Esophagus (tissue), 2 donors: ENCODE measurements at regions not wholly inside any gene's neighbourhood (a gene's known extent, or its start where the extent isn't known, plus 50 kb on each side); places are given as distances from the start of the nearest gene placed in this dataset.
"Not testable (repeated sequence)": the region's sequence is repeated elsewhere in the genome, so short reads cannot be mapped to it uniquely, and the experiment has no call there.

Experiments used
- H3K27ac ChIP-seq, 2 donors: one replicate each; pipeline ENCODE4 v1.5.1; 2013; ENCODE audit warnings: low read depth in 2 of 2, mild to moderate bottlenecking in 2 of 2, inconsistent platforms in 1 of 2, low read length in 1 of 2, moderate library complexity in 1 of 2
- H3K27me3 ChIP-seq, 2 donors: one replicate each; pipeline ENCODE4 v1.6.1; 2013; ENCODE audit warnings: low read length in 2 of 2, control low read depth in 1 of 2, mild to moderate bottlenecking in 1 of 2; ENCODE audit not compliant: insufficient read depth in 2 of 2, control insufficient read depth in 1 of 2
- H3K36me3 ChIP-seq, 2 donors: one replicate each; pipeline ENCODE4 v1.6.1; 2013; ENCODE audit warnings: low read length in 1 of 2; ENCODE audit not compliant: control insufficient read depth in 2 of 2, insufficient read depth in 2 of 2
- H3K4me1 ChIP-seq, 2 donors: one replicate each; pipeline ENCODE4 v1.6.1; 2013; ENCODE audit warnings: low read length in 1 of 2; ENCODE audit not compliant: control insufficient read depth in 2 of 2, insufficient read depth in 2 of 2
- H3K4me3 ChIP-seq, 2 donors: one replicate each; pipeline ENCODE4 v1.5.1; 2013; ENCODE audit warnings: low read length in 2 of 2, mild to moderate bottlenecking in 2 of 2, low read depth in 1 of 2, moderate library complexity in 1 of 2
- H3K9me3 ChIP-seq, 2 donors: one replicate each; pipeline ENCODE4 v1.6.1; 2013; ENCODE audit warnings: mild to moderate bottlenecking in 2 of 2, low read depth in 1 of 2, low read length in 1 of 2, moderate library complexity in 1 of 2; ENCODE audit not compliant: control insufficient read depth in 2 of 2, insufficient read depth in 1 of 2
- WGBS, 2 donors: extraction: QIAGEN DNeasy Blood & Tissue Kit; methylation state at CpG; one replicate each; pipeline ENCODE4 v1.1.7; 2013; 5-methylcytosine and 5-hydroxymethylcytosine counted together
- donor health status: healthy with polysubstance abuse.
- donor health status: Bipolar disorder and iron deficiency.

DNA sequence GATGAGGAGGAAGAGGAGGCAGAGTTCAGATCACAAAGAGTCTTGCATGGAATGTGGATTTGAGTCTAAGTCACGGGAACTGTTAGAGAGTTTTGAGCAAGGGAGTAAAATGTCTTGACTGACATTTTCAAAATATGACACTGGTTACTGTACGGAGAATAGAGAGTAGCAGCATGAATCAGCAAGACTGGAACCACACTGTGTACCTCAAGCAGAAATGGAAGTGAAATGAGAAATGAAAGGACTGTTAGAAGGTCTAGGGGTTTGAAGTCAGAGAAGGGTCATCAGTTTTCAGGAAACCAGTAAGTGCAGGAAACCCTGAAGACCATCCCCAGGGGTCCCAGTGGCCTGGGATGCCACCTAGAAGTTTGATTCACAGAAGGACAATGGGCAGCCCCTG is 236.3 kb downstream of the GALC start:
- Histone ChIP-seq H3K4me3 (no peak overlapping the region), H3K27me3 (no peaks in the 10 kb centered on the region), H3K27ac (no peak overlapping the region), H3K36me3 (no peaks in the 10 kb centered on the region), H3K9me3 (no peaks in the 10 kb centered on the region), H3K4me1 (no peaks in the 10 kb centered on the region)
- 73 to 83% methylated on average over 2 of the region's 2 CpGs for WGBS, 2 donors

DNA sequence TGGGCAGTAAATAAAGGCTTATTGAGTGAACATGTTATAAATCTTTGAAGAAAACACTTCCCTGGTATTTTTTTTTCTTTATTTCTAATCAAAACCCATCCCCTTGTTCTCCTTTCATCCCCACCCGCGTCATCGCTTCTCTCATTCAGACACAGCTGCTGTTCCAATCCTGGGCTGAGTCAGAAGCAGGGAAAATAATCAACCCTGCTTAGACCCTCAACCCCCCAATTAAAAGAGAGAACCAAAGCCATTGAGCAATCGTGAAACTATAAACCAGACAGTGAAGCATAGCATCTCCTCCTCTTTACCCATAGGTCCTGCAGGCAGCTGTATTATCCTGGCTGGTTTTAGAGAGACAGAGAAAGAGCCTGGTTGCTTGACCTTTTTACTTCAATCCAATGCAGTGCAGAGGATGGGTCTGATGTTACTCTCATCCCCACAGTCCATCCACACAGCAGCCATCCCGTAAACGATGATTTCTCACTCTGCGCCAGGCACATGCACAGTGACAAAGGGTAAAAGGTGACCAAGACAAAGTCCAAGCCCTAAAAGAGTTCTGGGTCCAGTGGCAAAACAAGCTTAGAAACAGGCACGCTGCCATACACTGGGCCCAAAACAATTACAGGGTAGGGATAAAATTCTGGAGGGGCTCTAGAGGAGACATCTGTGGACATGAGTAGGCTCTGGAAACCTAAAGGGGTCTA is 238.3 kb downstream of the GALC start:
- no peaks in the 10 kb centered on the region for H3K9me3 ChIP-seq
- H3K4me3 ChIP-seq: no peak overlapping the region
- H3K36me3 ChIP-seq: no peaks in the 10 kb centered on the region
- no peaks in the 10 kb centered on the region for H3K27me3 ChIP-seq
- H3K4me1 ChIP-seq: no peaks in the 10 kb centered on the region
- 82 to 83% methylated on average over 8 of the region's 8 CpGs for WGBS, 2 donors
- no peak overlapping the region for H3K27ac ChIP-seq

DNA sequence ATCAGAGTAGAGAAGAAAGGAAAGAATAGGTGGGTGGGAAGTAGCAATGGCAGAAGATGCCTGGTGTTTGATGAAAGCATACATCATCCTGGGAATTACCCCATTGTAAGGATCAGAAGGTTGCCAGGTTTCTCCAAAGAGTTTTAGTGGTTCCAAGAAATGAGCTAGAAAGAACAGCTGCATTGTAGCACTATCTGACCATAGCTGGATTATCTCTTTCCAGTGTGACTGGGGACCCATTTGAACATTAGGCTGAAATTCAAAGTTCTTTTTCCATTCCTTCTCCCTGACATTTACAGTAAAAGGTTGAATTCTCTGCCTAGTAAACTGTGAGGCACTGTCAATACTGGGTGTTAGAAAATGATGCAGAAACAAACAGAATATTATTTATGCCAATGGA is 244.4 kb downstream of the GALC start:
- H3K4me1 ChIP-seq: no peaks in the 10 kb centered on the region
- H3K9me3 ChIP-seq: no peaks in the 10 kb centered on the region
- H3K27ac ChIP-seq: no peak overlapping the region
- no peaks in the 10 kb centered on the region for H3K27me3 ChIP-seq
- H3K4me3 ChIP-seq: no peak overlapping the region
- no peaks in the 10 kb centered on the region for H3K36me3 ChIP-seq

DNA sequence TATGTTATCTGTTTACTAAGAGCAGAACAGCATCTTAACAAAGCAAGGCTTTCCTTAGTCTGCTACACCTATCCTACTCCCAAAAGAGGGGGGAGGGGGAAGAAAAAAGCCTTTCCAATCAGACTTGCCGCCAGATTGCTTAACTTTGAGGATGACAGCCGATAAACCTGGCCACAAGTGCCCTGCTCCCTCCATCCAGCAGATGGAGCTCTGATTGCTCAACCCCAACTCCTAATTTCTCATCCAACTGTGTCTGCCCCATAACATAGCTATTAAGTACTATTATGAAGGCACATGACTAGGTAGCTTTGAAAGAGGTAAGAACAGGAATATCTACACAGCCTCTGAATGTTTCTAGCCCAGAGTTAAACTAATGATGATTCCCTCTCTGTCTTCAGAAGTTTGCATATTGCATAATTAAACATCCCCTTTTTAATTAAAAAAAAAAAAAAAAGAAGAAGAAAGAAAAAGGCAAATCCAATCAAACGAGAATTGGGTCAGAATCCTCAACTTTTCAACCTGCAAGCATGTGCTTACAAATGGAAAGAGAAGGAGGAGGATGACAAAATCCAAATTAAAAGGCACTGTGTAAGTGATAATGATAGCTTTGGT is 247.4 kb downstream of the GALC start:
- Histone ChIP-seq H3K27ac (no peak overlapping the region), H3K36me3 (no peaks in the 10 kb centered on the region), H3K4me1 (no peaks in the 10 kb centered on the region), H3K9me3 (no peaks in the 10 kb centered on the region), H3K4me3 (no peak overlapping the region), H3K27me3 (no peaks in the 10 kb centered on the region)
- WGBS, 2 donors: 27 to 28% methylated on average over 3 of the region's 3 CpGs

DNA sequence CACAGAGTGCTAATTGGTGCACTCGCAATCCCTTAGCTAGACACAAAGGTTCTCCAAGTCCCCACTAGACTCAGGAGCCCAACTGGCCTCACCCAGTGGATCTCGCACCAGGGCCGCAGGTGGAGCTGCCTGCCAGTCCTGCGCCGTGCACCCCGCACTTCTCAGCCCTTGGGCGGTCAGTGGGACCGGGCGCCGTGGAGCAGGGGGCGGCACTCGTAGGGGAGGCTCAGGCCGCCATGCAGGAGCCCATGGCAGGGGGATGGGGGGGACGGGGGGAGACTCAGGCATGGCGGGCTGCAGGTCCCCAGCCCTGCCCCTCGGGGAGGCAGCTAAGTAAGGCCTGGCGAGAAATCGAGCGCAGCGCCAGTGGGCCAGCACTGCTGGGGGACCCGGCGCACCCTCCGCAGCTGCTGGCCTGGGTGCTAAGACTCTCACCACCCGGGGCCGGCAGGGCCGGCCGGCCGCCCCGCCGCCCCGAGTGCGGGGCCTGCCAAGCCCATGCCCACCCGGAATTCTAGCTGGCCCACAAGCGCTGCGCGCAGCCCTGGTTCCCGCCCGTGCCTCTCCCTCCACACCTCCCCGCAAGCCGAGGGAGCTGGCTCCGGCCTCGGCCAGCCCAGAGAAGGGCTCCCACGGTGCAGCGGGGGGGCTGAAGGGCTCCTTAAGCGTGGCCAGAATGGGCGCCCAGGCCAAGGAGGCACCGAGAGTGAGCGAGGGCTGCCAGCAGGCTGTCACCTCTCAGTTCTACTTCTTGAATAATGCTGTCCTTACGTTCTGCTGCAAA is 258.2 kb downstream of the GALC start:
- H3K9me3 ChIP-seq, H3K27ac ChIP-seq, H3K27me3 ChIP-seq, H3K36me3 ChIP-seq, H3K4me1 ChIP-seq, H3K4me3 ChIP-seq: not testable (repeated sequence)
- 95% methylated on average over 44 to 49 of the region's 49 CpGs for WGBS, 2 donors

DNA sequence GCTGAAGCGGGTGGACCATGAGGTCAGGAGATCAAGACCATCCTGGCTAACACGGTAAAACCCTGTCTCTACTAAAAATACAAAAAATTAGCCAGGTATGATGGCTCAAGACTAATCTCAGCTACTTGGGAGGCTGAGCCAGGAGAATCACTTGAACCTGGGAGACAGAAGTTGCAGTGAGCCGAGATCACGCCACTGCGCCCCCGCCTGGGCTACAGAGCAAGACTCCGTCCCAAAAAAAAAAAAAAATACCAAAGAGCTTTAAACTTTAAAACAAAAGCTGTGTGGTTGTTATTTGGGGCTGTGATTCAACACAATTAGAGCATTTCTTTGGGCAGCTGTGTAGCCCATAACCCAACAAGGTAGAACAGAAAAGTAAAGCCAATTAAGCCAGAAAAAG is 259.9 kb downstream of the GALC start:
- not testable (repeated sequence) for H3K4me1 ChIP-seq, H3K36me3 ChIP-seq, H3K27ac ChIP-seq, H3K27me3 ChIP-seq, H3K4me3 ChIP-seq, H3K9me3 ChIP-seq
- WGBS, 2 donors: 86 to 88% methylated on average over 7 of the region's 7 CpGs

DNA sequence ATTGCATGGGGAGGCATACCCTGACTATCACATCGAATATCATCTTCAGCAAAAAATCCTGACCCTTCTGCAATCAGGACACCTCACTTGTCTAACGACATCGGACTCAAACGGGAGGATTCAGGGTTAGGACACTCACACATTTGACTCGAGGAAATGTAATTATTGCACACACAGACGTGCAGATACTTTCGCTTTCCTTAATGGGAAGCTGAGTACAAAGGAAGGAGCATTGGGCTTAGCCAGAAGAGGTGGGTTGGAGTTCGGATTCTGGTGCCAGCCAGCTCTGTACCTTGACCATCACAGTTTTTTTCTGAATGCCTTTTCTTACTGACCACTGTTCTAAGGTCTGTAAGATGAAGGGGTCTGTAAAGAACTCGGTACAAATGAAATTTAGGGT is 260.4 kb downstream of the GALC start:
- H3K4me1 ChIP-seq: no peaks in the 10 kb centered on the region
- H3K9me3 ChIP-seq: peaks cover 3 to 6% of the 10 kb centered on the region in 2 donors
- H3K4me3 ChIP-seq: no peak overlapping the region
- 67 to 68% methylated on average over 9 of the region's 9 CpGs for WGBS, 2 donors
- no peaks in the 10 kb centered on the region for H3K36me3 ChIP-seq
- H3K27me3 ChIP-seq: no peaks in the 10 kb centered on the region
- no peak overlapping the region for H3K27ac ChIP-seq

DNA sequence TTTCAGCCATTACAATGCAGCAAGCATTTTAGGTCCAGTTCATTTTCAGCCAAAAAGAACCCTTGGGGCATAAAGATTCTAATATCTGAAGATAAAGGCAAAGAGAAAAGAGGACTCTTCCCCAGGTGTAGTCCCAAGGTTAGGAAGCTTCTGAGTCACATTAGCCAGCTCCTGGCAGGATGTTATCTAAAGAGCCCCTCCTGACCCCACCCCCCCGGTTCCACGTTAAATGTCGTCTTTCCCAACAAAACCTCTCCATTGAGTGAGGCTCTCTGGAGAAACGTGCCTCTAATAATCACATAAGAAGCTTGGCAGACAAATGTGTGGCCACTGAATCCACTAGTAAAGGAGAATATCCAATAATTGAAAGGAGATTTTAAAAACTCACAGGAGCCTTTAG is 267.7 kb downstream of the GALC start:
- no peaks in the 10 kb centered on the region for H3K9me3 ChIP-seq
- H3K4me1 ChIP-seq: no peaks in the 10 kb centered on the region
- no peak overlapping the region for H3K4me3 ChIP-seq
- no peaks in the 10 kb centered on the region for H3K27me3 ChIP-seq
- H3K36me3 ChIP-seq: no peaks in the 10 kb centered on the region
- no peak overlapping the region for H3K27ac ChIP-seq
- 76 to 79% methylated on average over 4 of the region's 4 CpGs for WGBS, 2 donors

DNA sequence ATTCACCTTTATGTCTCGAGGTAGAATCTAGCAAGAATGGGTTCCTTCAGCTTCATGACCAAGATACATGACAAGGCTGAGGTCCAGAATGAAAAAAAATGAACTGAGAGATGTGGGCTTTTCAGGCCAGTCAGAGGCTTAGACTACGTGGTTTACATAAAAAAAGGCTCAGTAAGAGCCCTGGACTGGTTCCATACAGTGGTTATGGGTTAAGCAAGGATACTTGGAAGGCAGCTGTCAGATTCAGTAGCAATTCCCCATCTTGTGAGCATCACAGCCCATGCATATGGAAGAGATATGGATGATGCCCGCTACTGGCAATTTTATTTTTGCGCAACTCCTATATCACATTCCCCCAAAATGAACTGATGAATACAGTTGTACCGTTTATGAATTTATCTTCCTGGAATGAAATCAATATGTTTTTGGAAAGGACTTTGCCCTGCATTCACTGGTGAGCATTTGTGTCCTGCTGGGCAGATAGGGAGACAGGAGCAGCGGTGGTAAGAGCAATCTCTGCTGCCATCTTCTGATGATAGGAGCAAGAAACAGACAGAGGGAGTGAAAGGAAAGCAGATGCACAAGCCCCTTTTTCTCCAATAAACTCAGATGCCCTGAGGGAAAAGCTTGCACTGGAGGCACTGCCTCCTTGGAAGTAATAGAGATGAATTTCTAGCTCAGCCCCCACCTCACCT is 280.4 kb downstream of the GALC start:
- 61% methylated on average over 6 of the region's 6 CpGs for WGBS, 2 donors
- no peak overlapping the region for H3K4me3 ChIP-seq
- H3K4me1 ChIP-seq: no peaks in the 10 kb centered on the region
- H3K27ac ChIP-seq: no peak overlapping the region
- no peaks in the 10 kb centered on the region for H3K27me3 ChIP-seq
- no peaks in the 10 kb centered on the region for H3K36me3 ChIP-seq
- no peaks in the 10 kb centered on the region for H3K9me3 ChIP-seq
